Spinal cord (tissue), 9 donors: ENCODE measurements at regions not wholly inside any gene's neighbourhood (a gene's known extent, or its start where the extent isn't known, plus 50 kb on each side); places are given as distances from the start of the nearest gene placed in this dataset.
A peak's percentile ranks its signal among the peaks of the same experiment; 100 is the strongest.

ENCODE experiments used
- DNase-seq, 6 donors: peaks; one replicate each; pipeline versions ENCODE4 v3.0.0 to v3.0.0-alpha.2; 2013 to 2015; ENCODE audit warnings: low spot score in 6 of 6, low read depth in 4 of 6
- H3K27ac ChIP-seq: one replicate; pipeline ENCODE4 v1.5.1; 2013; ENCODE audit warnings: low read depth, low read length, control low read depth
- H3K27me3 ChIP-seq: one replicate; pipeline ENCODE4 v1.6.1; 2013; ENCODE audit warnings: low read length; ENCODE audit not compliant: control insufficient read depth, insufficient read depth
- H3K36me3 ChIP-seq: one replicate; pipeline ENCODE4 v1.6.1; 2013; ENCODE audit warnings: low read length; ENCODE audit not compliant: control insufficient read depth, insufficient read depth
- H3K4me1 ChIP-seq: one replicate; pipeline ENCODE4 v1.6.1; 2013; ENCODE audit warnings: low read length; ENCODE audit not compliant: control insufficient read depth, insufficient read depth
- H3K4me3 ChIP-seq: one replicate; pipeline ENCODE4 v1.5.1; 2013; ENCODE audit warnings: low read depth, low read length, control low read depth
- H3K9me3 ChIP-seq: one replicate; pipeline ENCODE4 v1.6.1; 2013; ENCODE audit warnings: low read length; ENCODE audit not compliant: control insufficient read depth, insufficient read depth
- WGBS: methylation state at CpG from one replicate; pipeline ENCODE4 v1.1.5; 2013; ENCODE audit warnings: missing lambda C conversion rate; ENCODE audit not compliant: insufficient coverage; 5-methylcytosine and 5-hydroxymethylcytosine counted together
- donor health status: healthy.

- Histone ChIP-seq H3K27me3 (peaks cover 4% of the 10 kb centered on the region), H3K4me3 (no peak overlapping the region), H3K36me3 (no peaks in the 10 kb centered on the region), H3K27ac (no peak overlapping the region), H3K4me1 (peaks cover 24% of the 10 kb centered on the region), H3K9me3 (no peaks in the 10 kb centered on the region)
- WGBS: no CpG with 5 or more reads among the region's 3 CpGs
- no peak for DNase-seq
Observed at GRCh38 chr4:41364876-41365275, 108.1 kb downstream of the UCHL1 start.

- peak in 4 of 6 donors; percentile 40 to 87 (median 72) for DNase-seq
- no peak overlapping the region for H3K4me3 ChIP-seq
- H3K27ac ChIP-seq: peak overlapping the region; percentile 25
- H3K9me3 ChIP-seq: no peaks in the 10 kb centered on the region
- peaks cover 23% of the 10 kb centered on the region for H3K4me1 ChIP-seq
- no peaks in the 10 kb centered on the region for H3K36me3 ChIP-seq
- H3K27me3 ChIP-seq: peaks cover 4% of the 10 kb centered on the region
- 24% methylated on average over 3 of the region's 4 CpGs for WGBS
Observed at GRCh38 chr4:41365681-41366080, 109.0 kb downstream of the UCHL1 start.

- Histone ChIP-seq H3K27ac (no peak overlapping the region), H3K4me3 (no peak overlapping the region), H3K4me1 (peaks cover 14% of the 10 kb centered on the region), H3K27me3 (no peaks in the 10 kb centered on the region), H3K36me3 (no peaks in the 10 kb centered on the region), H3K9me3 (no peaks in the 10 kb centered on the region)
- 17% methylated on average over 1 of the region's 4 CpGs for WGBS
- no peak for DNase-seq
Observed at GRCh38 chr4:41366911-41367517, 110.3 kb downstream of the UCHL1 start.

GRCh38 chr4:41369680-41370079 lies 113.0 kb downstream of the UCHL1 start:
- Histone ChIP-seq H3K9me3 (no peaks in the 10 kb centered on the region), H3K4me1 (peaks cover 11% of the 10 kb centered on the region), H3K36me3 (no peaks in the 10 kb centered on the region), H3K27ac (no peak overlapping the region), H3K4me3 (no peak overlapping the region), H3K27me3 (no peaks in the 10 kb centered on the region)
- peak in 2 of 6 donors; percentile 65 to 84 for DNase-seq
- 47% methylated on average over 2 of the region's 4 CpGs for WGBS

GRCh38 chr4:41373221-41373620 lies 116.5 kb downstream of the UCHL1 start:
- Histone ChIP-seq H3K4me1 (peaks cover 7% of the 10 kb centered on the region), H3K27me3 (no peaks in the 10 kb centered on the region), H3K36me3 (no peaks in the 10 kb centered on the region), H3K4me3 (no peak overlapping the region), H3K27ac (no peak overlapping the region), H3K9me3 (no peaks in the 10 kb centered on the region)
- WGBS: 100% methylated on average over 1 of the region's 3 CpGs
- DNase-seq: no peak

- Histone ChIP-seq H3K27ac (no peak overlapping the region), H3K9me3 (no peaks in the 10 kb centered on the region), H3K4me1 (peaks cover 6% of the 10 kb centered on the region), H3K27me3 (no peaks in the 10 kb centered on the region), H3K36me3 (no peaks in the 10 kb centered on the region), H3K4me3 (no peak overlapping the region)
- no peak for DNase-seq
- 86% methylated on average over 1 of the region's 3 CpGs for WGBS
Observed at GRCh38 chr4:41374490-41374889, 117.8 kb downstream of the UCHL1 start.

- H3K4me3 ChIP-seq: no peak overlapping the region
Observed at GRCh38 chr4:41375561-41375960, 118.8 kb downstream of the UCHL1 start.

GRCh38 chr4:41377196-41377595 lies 120.5 kb downstream of the UCHL1 start:
- no peak for DNase-seq
- Histone ChIP-seq H3K4me3 (no peak overlapping the region), H3K4me1 (no peaks in the 10 kb centered on the region), H3K27ac (no peak overlapping the region), H3K36me3 (no peaks in the 10 kb centered on the region), H3K9me3 (no peaks in the 10 kb centered on the region), H3K27me3 (no peaks in the 10 kb centered on the region)
- WGBS: 89% methylated on average over 1 of the region's 3 CpGs

More at GRCh38 chr4:41375561-41375960, 118.8 kb downstream of the UCHL1 start:
- H3K27me3 ChIP-seq: no peaks in the 10 kb centered on the region
- no peaks in the 10 kb centered on the region for H3K9me3 ChIP-seq
- no peaks in the 10 kb centered on the region for H3K36me3 ChIP-seq
- H3K4me1 ChIP-seq: no peaks in the 10 kb centered on the region
- H3K27ac ChIP-seq: no peak overlapping the region
- DNase-seq: no peak
- WGBS: 92% methylated on average over 7 of the region's 7 CpGs

- H3K4me1 ChIP-seq: peaks cover 4% of the 10 kb centered on the region
- no peaks in the 10 kb centered on the region for H3K27me3 ChIP-seq
- no peaks in the 10 kb centered on the region for H3K36me3 ChIP-seq
- no peaks in the 10 kb centered on the region for H3K9me3 ChIP-seq
- DNase-seq: no peak
- no CpG with 5 or more reads among the region's 1 CpG for WGBS
- H3K27ac ChIP-seq: no peak overlapping the region
- H3K4me3 ChIP-seq: no peak overlapping the region
Observed at GRCh38 chr4:41379230-41379629, 122.5 kb downstream of the UCHL1 start.

GRCh38 chr4:41380511-41381157 lies 123.9 kb downstream of the UCHL1 start:
- Histone ChIP-seq H3K27ac (no peak overlapping the region), H3K9me3 (no peaks in the 10 kb centered on the region), H3K36me3 (no peaks in the 10 kb centered on the region), H3K27me3 (no peaks in the 10 kb centered on the region), H3K4me1 (peaks cover 6% of the 10 kb centered on the region), H3K4me3 (no peak overlapping the region)
- no CpG with 5 or more reads among the region's 1 CpG for WGBS
- no peak for DNase-seq
